GM19025 (cell line): ENCODE measurements at regions not wholly inside any gene's neighbourhood (a gene's known extent, or its start where the extent isn't known, plus 50 kb on each side); places are given as distances from the start of the nearest gene placed in this dataset.

Experiments used
- ATAC-seq: cut with Tn5 transposase; IDR thresholded peaks from one replicate; pipeline ENCODE4 v1.9.1; 2021; ENCODE audit warnings: mild to moderate bottlenecking, low read depth, moderate library complexity; ENCODE audit not compliant: unreplicated experiment

DNA sequence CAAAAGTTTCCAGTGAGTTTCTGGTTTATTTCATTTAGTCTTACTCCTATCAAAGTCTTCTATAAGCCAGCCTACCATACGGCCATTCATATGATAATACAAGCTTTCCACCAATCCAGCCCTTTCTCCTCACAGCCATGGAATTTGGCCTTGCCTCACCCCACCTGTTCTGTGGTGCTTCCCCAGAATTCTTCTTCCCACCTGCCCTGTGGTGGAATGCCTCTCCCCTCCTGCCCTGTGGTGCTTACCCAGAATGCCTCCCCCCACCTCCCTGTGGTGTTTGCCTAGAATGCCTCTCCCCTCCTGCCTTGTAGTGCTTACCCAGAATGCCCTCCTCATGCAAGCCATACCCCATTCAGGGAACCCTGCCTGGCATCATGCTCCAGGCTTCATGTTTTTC, 90.3 kb upstream of the APC start:
- ATAC-seq = no peak

DNA sequence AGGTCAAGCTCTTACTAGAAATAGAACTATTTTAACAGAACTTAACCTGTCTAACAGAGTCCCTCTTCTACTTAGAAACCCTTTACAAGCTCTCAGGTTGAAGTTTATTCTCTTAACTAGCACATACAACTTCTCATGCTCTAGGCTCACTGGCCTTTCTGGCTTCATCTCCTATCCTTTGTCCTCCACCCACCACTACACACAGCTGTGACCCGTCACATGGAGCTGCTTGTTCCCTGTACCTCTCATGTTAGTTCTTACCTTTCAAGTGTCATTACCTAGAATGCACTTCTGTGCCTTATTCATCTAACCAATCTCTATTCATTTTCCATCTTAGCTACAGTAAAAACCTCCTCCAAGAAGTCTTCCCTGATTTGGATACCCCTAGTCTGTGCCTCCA, 89.4 kb upstream of the APC start:
- ATAC-seq = no peak

- no peak for ATAC-seq
These were observed 87.8 kb upstream of the APC start for GRCh38 chr5:112649882-112650281.

- ATAC-seq = no peak
These were observed 84.0 kb upstream of the APC start for GRCh38 chr5:112653638-112654205.

DNA sequence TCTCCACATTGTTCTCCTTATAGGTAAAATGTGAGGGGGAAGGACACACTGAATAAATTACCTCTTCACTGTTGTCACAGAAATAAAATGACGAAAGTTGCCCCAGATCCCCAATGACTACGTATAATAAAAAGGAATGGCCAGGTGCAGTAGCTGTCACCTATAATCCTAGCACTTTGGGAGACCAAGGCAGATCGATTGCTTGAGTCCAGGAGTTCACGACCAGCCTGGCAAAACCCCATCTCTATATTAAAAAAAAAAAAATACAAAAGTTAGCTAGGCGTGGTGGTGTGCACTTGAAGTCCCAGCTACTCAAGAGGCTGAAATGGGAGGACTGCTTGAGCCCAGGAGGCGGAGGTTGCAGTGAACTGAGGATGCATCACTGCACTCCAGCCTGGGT, 82.2 kb upstream of the APC start:
- no peak for ATAC-seq

DNA sequence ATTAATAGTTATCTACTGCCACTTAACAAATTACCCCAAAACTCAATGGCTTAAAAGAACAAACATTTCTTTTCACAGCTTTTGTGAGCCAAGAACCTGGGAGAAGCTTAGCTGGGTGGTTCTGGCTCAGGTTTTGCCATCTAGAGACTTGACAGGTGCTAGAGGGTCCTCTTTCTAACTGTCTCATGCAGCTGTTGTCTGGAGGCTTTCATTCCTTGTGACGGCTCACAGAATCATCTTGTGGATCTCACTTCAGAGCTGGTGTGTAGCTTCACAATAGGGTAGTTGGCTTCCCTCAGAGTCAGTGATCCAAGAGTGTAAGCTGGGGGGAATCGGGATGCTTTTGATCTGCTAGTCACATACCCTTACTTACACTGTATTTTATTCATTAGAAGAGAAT, 81.2 kb upstream of the APC start:
- no peak for ATAC-seq

- ATAC-seq = no peak
These were observed 79.9 kb upstream of the APC start for GRCh38 chr5:112657804-112658203.

GRCh38 chr5:112660359-112660758, 77.3 kb upstream of the APC start:
- ATAC-seq = no peak

- ATAC-seq = no peak
These were observed 74.5 kb upstream of the APC start for GRCh38 chr5:112663146-112663545.

DNA sequence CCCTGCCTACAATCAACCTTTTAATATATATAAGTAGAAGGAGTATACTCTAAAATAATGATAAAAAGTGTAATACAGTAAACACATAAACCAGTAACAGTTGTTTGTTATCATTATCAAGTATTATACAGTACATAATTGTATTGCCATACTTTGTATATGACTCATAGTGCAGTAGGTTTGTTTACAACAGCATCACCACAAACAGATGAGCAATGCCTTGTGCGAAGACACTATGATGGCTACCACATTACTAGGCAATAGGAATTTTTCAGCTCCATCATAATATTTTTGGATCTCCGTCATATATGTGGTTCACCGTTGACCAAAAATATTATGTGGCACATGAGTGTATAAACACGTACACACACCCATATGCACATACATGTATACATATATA, 69.7 kb upstream of the APC start:
- no peak for ATAC-seq

- no peak for ATAC-seq
These were observed 68.8 kb upstream of the APC start for GRCh38 chr5:112668911-112669310.

- ATAC-seq = no peak
These were observed 68.2 kb upstream of the APC start for GRCh38 chr5:112669328-112669963.

GRCh38 chr5:112671687-112672086, 66.0 kb upstream of the APC start:
- no peak for ATAC-seq

GRCh38 chr5:112681481-112681908, 56.2 kb upstream of the APC start:
- peak; percentile 62 for ATAC-seq

- ATAC-seq = no peak
These were observed 55.0 kb upstream of the APC start for GRCh38 chr5:112682621-112683061.

GRCh38 chr5:112684121-112684520, 53.6 kb upstream of the APC start:
- peak; percentile 41 for ATAC-seq

GRCh38 chr5:112684737-112685136, 52.9 kb upstream of the APC start:
- ATAC-seq = no peak

GRCh38 chr5:112685386-112685785, 52.3 kb upstream of the APC start:
- ATAC-seq = no peak

DNA sequence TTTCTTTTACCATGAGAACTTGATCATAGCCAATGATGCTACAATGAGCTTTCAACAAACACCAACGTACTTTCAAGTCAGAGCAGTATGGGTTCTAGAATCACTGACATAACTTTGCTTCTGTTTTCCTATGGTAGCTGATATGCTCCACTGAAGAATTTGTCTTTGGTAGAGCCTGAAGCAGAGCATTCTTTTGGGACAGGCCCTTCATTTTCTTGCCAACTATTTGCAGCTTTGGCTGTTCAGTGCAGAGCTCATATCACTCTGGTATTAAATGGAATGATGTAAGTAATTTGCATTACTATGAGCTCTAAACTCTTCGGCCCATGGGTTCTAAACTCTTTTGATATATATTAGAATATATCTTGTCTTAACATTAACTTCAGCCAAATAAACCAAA, 51.8 kb upstream of the APC start:
- ATAC-seq = no peak

DNA sequence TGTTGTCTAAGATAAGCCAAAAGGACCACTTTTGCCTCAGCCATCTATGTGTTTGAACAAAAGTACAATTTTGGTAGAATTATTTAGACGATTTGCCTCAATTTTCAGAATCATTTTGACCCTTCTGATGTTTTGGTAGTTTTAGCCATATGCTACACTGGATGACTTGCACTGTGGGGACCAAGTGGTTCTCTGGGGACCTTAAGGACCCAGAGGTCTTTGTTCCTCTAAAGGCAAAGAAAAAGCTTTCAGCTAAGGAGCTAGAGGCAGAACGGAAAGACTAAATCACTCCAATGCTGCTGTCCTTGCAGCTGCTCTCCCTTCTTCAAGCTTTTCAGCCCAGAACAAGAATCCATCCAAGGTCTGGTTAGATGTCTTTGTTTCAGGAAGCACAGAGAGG, 51.0 kb upstream of the APC start:
- no peak for ATAC-seq

GRCh38 chr5:112687306-112687705, 50.4 kb upstream of the APC start:
- no peak for ATAC-seq
